ENCODE measurements at regions not wholly inside any gene's neighbourhood (a gene's known extent, or its start where the extent isn't known, plus 50 kb on each side); places are given as distances from the start of the nearest gene placed in this dataset.
"Not testable (repeated sequence)": the region's sequence is repeated elsewhere in the genome, so short reads cannot be mapped to it uniquely, and the experiment has no call there.

GRCh38 chr4:3972626-3973025 is 206.4 kb downstream of the ADRA2C start:
- H3K36me3 ChIP-seq; H3K9me3 ChIP-seq; H3K27me3 ChIP-seq; DNase-seq; intact Hi-C loops (cut with DNase I); H3K27ac ChIP-seq; H3K4me3 ChIP-seq; ATAC-seq; H3K4me1 ChIP-seq: not testable (repeated sequence)
- WGBS (ENCODE audit: insufficient coverage, low coverage, low lambda C conversion rate, missing lambda C conversion rate): 32% methylated on average over 2 of the region's 2 CpGs

- H3K27ac ChIP-seq; H3K27me3 ChIP-seq; H3K4me3 ChIP-seq; H3K9me3 ChIP-seq; intact Hi-C loops (cut with DNase I); H3K4me1 ChIP-seq; ATAC-seq; H3K36me3 ChIP-seq; DNase-seq: not testable (repeated sequence)
- 45% methylated on average over 9 of the region's 18 CpGs for WGBS (ENCODE audit: insufficient coverage, low coverage, low lambda C conversion rate, missing lambda C conversion rate)
These were observed 207.5 kb downstream of the ADRA2C start for GRCh38 chr4:3973581-3974200.

- DNase-seq; H3K27me3 ChIP-seq; intact Hi-C loops (cut with DNase I): not testable (repeated sequence)
These were observed 217.4 kb downstream of the ADRA2C start for GRCh38 chr4:3983518-3984125.

GRCh38 chr4:3984796-3985195 is 218.6 kb downstream of the ADRA2C start:
- H3K4me3 ChIP-seq; H3K4me1 ChIP-seq; H3K36me3 ChIP-seq; H3K9me3 ChIP-seq; intact Hi-C loops (cut with DNase I); H3K27ac ChIP-seq; DNase-seq; ATAC-seq; H3K27me3 ChIP-seq: not testable (repeated sequence)
- 0% methylated on average over 10 of the region's 14 CpGs for WGBS (ENCODE audit: insufficient coverage, low coverage, low lambda C conversion rate, missing lambda C conversion rate)
- TF ChIP-seq CTCF (IDR thresholded peaks at IDR 0.05): peak; percentile 33 to 60 (median 41)

More at GRCh38 chr4:3983518-3984125, 217.4 kb downstream of the ADRA2C start:
- H3K4me1 ChIP-seq, H3K27ac ChIP-seq, H3K4me3 ChIP-seq, H3K9me3 ChIP-seq, H3K36me3 ChIP-seq, ATAC-seq: not testable (repeated sequence)
- WGBS (ENCODE audit: insufficient coverage, low coverage, low lambda C conversion rate, missing lambda C conversion rate): 38% methylated on average over 6 of the region's 6 CpGs

GRCh38 chr4:3986412-3986811 is 220.2 kb downstream of the ADRA2C start:
- H3K4me1 ChIP-seq; DNase-seq; ATAC-seq; intact Hi-C loops (cut with DNase I); H3K27ac ChIP-seq; H3K27me3 ChIP-seq; H3K4me3 ChIP-seq; H3K36me3 ChIP-seq; H3K9me3 ChIP-seq: not testable (repeated sequence)
- WGBS (ENCODE audit: insufficient coverage, low coverage, low lambda C conversion rate, missing lambda C conversion rate): 90% methylated on average over 3 of the region's 5 CpGs

- H3K27me3 ChIP-seq; H3K27ac ChIP-seq; H3K4me1 ChIP-seq; H3K36me3 ChIP-seq; H3K4me3 ChIP-seq; ATAC-seq; DNase-seq; H3K9me3 ChIP-seq; intact Hi-C loops (cut with DNase I): not testable (repeated sequence)
- 50% methylated on average over 1 of the region's 1 CpG for WGBS (ENCODE audit: insufficient coverage, low coverage, low lambda C conversion rate, missing lambda C conversion rate)
These were observed 229.3 kb downstream of the OTOP1 start for GRCh38 chr4:3997386-3997785.

GRCh38 chr4:4004036-4004435 is 222.7 kb downstream of the OTOP1 start:
- H3K27me3 ChIP-seq; H3K27ac ChIP-seq; H3K4me1 ChIP-seq; DNase-seq; H3K36me3 ChIP-seq; H3K4me3 ChIP-seq; ATAC-seq; H3K9me3 ChIP-seq; intact Hi-C loops (cut with DNase I): not testable (repeated sequence)
- 64% methylated on average over 5 of the region's 5 CpGs for WGBS (ENCODE audit: insufficient coverage, low coverage, low lambda C conversion rate, missing lambda C conversion rate)

- not testable (repeated sequence) for ATAC-seq
These were observed 222.0 kb downstream of the OTOP1 start for GRCh38 chr4:4004702-4005101.

GRCh38 chr4:4006356-4006755 is 220.4 kb downstream of the OTOP1 start:
- intact Hi-C loops (cut with DNase I); H3K4me1 ChIP-seq; H3K27ac ChIP-seq; H3K36me3 ChIP-seq; H3K27me3 ChIP-seq; ATAC-seq; DNase-seq; H3K9me3 ChIP-seq; H3K4me3 ChIP-seq: not testable (repeated sequence)
- whole genome bisulfite sequencing (ENCODE audit: insufficient coverage, low coverage, low lambda C conversion rate, missing lambda C conversion rate): 61% methylated on average over 9 of the region's 11 CpGs

More at GRCh38 chr4:4004702-4005101, 222.0 kb downstream of the OTOP1 start:
- 49% methylated on average over 7 of the region's 10 CpGs for WGBS (ENCODE audit: insufficient coverage, low coverage, low lambda C conversion rate, missing lambda C conversion rate)
- H3K36me3 ChIP-seq; DNase-seq; H3K4me1 ChIP-seq; intact Hi-C loops (cut with DNase I); H3K4me3 ChIP-seq; H3K27ac ChIP-seq; H3K9me3 ChIP-seq; H3K27me3 ChIP-seq: not testable (repeated sequence)

GRCh38 chr4:4019071-4019470 is 207.7 kb downstream of the OTOP1 start:
- H3K27me3 ChIP-seq; H3K9me3 ChIP-seq; H3K4me1 ChIP-seq; ATAC-seq; DNase-seq; H3K27ac ChIP-seq; intact Hi-C loops (cut with DNase I); H3K36me3 ChIP-seq; H3K4me3 ChIP-seq: not testable (repeated sequence)
- 60% methylated on average over 1 of the region's 7 CpGs for WGBS (ENCODE audit: insufficient coverage, low coverage, low lambda C conversion rate, missing lambda C conversion rate)

GRCh38 chr4:4021161-4021560 is 205.6 kb downstream of the OTOP1 start:
- WGBS (ENCODE audit: insufficient coverage, low coverage, low lambda C conversion rate, missing lambda C conversion rate): 60% methylated on average over 1 of the region's 15 CpGs
- H3K4me3 ChIP-seq; ATAC-seq; H3K36me3 ChIP-seq; H3K27me3 ChIP-seq; H3K4me1 ChIP-seq; DNase-seq; H3K27ac ChIP-seq; intact Hi-C loops (cut with DNase I); H3K9me3 ChIP-seq: not testable (repeated sequence)

Measured in right lobe of liver (tissue), 6 donors.